Natural killer cell treated with Interleukin-12 subunit alpha and Interleukin-12 subunit beta and Interleukin-15 and Interleukin-18, amount 100 ng/mL, for 72 hours (primary cell): ENCODE measurements at regions not wholly inside any gene's neighbourhood (a gene's known extent, or its start where the extent isn't known, plus 50 kb on each side); places are given as distances from the start of the nearest gene placed in this dataset.

Experiments
- ATAC-seq, 2 donors: fragments of 150-1000 bp; cut with Tn5 transposase in 1 of 2; sonication (Bioruptor Pico), chemical (Tn5 transposase) in 1 of 2; 2 replicates each; pipeline ENCODE4 v1.10.0; 2021
- DNase-seq: peaks from one replicate; pipeline ENCODE4 v3.0.0; 2022; ENCODE audit warnings: low spot score
- H3K27ac Mint-ChIP-seq, 2 donors: 1 replicate in 1 of 2; 2 replicates in 1 of 2; pipeline ENCODE4 v1.8.0; 2022; ENCODE audit warnings: mixed read lengths in 2 of 2, mild to moderate bottlenecking in 1 of 2, moderate library complexity in 1 of 2
- H3K27me3 Mint-ChIP-seq, 2 donors: 1 replicate in 1 of 2; 2 replicates in 1 of 2; pipeline ENCODE4 v1.8.0; 2022; ENCODE audit warnings: mixed read lengths in 2 of 2
- H3K36me3 Mint-ChIP-seq: one replicate; pipeline ENCODE4 v1.8.0; 2022; ENCODE audit warnings: mixed read lengths
- H3K4me1 Mint-ChIP-seq, 2 donors: 1 replicate in 1 of 2; 2 replicates in 1 of 2; pipeline ENCODE4 v1.8.0; 2022; ENCODE audit warnings: low read depth in 2 of 2, mixed read lengths in 2 of 2, mild to moderate bottlenecking in 1 of 2
- H3K4me3 Mint-ChIP-seq: one replicate; pipeline ENCODE4 v1.8.0; 2022; ENCODE audit warnings: mixed read lengths
- H3K9me3 Mint-ChIP-seq: 2 replicates; pipeline ENCODE4 v1.8.0; 2022; ENCODE audit warnings: mixed read lengths

DNA sequence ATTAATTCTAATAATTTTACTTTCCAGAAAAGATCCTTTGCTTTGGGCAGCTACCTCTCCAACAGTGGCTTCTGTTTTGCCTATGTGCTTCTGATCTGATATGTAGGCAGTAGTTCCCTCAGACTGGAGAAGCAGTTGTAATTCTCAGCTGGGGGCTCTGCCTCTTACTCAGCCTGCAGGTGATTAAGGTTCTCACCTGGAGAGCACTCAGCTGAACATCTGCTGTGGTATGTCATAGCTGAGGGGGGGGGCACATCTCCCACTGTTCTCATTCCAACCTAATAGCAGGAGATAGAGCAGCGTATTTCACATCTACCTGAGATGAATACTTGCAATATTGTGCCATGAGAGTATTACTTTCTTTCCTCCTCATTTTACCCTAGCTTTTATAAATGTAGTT, 511.9 kb upstream of the CDH8 start:
- Mint-ChIP-seq H3K9me3 (peaks cover 16% of the 10 kb centered on the region), H3K36me3 (peaks cover 8% of the 10 kb centered on the region), H3K27me3 (no peaks in the 10 kb centered on the region), H3K4me3 (no peak overlapping the region), H3K27ac (no peak overlapping the region), H3K4me1 (no peaks in the 10 kb centered on the region)
- ATAC-seq = no peak
- no peak for DNase-seq

DNA sequence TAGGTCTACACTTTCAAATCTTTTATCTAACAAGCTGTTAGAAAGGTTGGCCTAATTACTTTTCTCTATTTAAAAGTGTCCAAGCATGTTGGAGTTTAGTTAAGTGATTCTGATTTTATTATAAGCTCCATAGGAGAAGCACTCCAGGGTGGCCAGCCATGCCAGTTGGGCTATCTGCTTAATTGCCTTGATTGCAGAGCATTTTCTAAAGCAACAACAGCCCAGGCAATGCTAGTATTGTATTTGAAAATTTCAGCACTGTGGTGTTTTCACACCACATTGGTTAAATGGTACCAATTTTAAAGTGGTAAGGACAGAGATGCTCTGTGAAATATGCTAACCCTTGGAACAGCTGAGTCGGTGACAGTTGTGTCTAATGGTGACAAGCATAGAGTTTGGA, 510.5 kb upstream of the CDH8 start:
- no peak for ATAC-seq
- no peaks in the 10 kb centered on the region for H3K27me3 Mint-ChIP-seq
- H3K4me3 Mint-ChIP-seq = no peak overlapping the region
- peaks cover 18% of the 10 kb centered on the region for H3K9me3 Mint-ChIP-seq
- peaks cover 7% of the 10 kb centered on the region for H3K36me3 Mint-ChIP-seq
- no peak overlapping the region for H3K27ac Mint-ChIP-seq
- no peaks in the 10 kb centered on the region for H3K4me1 Mint-ChIP-seq
- DNase-seq = no peak

DNA sequence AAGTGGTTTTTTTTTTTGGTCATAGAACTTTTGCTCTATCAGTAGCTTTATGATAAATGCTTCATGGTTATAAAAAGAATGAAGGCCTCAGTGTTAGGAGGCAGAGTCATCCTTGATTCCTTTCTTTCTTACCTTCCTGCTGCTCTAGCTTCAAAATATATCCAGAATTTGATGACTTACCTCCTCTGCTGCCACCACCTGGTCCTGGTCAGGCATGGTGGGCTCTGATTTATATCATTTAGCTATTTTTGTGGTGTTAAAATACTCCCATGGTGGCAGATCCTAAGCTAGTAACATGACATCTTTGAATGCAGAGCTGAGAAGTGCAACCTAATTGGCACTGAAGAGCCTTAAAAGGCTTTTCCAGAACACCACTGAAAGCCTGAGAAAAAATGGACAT, 508.8 kb upstream of the CDH8 start:
- Mint-ChIP-seq H3K9me3 (peaks cover 13% of the 10 kb centered on the region), H3K4me3 (no peak overlapping the region), H3K36me3 (peaks cover 4% of the 10 kb centered on the region), H3K4me1 (no peaks in the 10 kb centered on the region), H3K27me3 (no peaks in the 10 kb centered on the region), H3K27ac (no peak overlapping the region)
- DNase-seq (no peak), ATAC-seq (no peak)

DNA sequence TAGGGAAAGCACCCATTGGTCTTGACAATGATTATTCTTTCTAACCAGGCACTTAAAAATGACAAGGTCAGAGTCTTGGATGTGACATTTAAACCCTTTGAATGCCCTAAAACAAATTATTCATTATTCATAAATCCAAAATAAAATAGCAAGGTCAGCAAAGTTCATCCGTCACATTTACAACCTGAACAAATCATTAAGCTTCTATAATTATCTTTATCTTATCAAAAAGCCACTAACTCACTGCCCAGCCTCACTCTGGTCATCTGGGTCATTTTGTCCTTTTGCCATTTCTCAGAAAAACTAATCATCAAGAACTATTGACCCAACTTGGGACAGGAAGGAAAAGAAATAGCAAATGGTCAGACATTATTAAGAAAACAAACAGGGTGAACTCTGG, 507.3 kb upstream of the CDH8 start:
- no peak for DNase-seq
- no peak for ATAC-seq
- Mint-ChIP-seq H3K4me3 (no peak overlapping the region), H3K27me3 (no peaks in the 10 kb centered on the region), H3K36me3 (peaks cover 4% of the 10 kb centered on the region), H3K27ac (no peak overlapping the region), H3K4me1 (no peaks in the 10 kb centered on the region), H3K9me3 (peaks cover 11% of the 10 kb centered on the region)

DNA sequence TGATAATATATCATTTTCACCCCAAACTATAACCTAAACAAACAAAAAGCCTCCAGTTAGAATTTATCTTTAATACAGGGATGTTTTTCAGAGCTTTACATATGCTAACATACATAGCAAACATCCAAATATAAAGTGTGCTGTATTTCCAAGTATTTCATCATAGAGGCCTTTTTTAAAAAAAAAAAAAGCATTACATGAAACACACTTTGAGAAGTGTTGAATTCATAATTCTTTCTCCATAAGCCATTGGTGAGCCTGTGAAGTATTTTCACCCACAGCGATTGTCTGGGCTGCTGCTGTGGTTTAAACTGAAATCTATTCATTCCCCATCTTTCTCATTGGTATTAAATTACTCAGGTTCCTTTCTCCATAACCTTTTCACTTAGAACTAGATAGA, 503.4 kb upstream of the CDH8 start:
- Mint-ChIP-seq H3K9me3 (peaks cover 22% of the 10 kb centered on the region), H3K4me1 (no peaks in the 10 kb centered on the region), H3K36me3 (no peaks in the 10 kb centered on the region), H3K4me3 (no peak overlapping the region), H3K27me3 (no peaks in the 10 kb centered on the region), H3K27ac (no peak overlapping the region)
- ATAC-seq (no peak), DNase-seq (no peak)

DNA sequence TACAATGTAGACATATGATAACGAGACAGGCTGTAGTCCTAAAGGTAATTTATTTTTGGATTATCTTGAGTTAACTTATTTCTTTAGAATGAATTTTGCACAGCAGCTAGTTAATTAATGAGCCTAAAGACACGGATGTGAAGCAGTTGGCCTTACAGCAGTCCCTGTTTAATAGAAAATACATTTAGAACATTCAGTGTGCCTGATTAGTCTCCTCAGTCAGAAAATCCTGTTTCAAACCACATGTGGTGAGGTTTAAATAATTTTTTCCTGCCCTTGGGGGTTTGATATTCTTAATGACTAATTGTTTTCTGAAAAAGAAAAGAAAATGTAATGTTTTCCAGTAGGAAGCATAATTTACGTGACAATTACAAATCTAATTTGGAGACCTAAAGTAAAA, 494.2 kb upstream of the CDH8 start:
- Mint-ChIP-seq H3K27ac (no peak overlapping the region), H3K36me3 (no peaks in the 10 kb centered on the region), H3K27me3 (no peaks in the 10 kb centered on the region), H3K4me3 (no peak overlapping the region), H3K4me1 (no peaks in the 10 kb centered on the region), H3K9me3 (peaks cover 32% of the 10 kb centered on the region)
- no peak for DNase-seq
- no peak for ATAC-seq

DNA sequence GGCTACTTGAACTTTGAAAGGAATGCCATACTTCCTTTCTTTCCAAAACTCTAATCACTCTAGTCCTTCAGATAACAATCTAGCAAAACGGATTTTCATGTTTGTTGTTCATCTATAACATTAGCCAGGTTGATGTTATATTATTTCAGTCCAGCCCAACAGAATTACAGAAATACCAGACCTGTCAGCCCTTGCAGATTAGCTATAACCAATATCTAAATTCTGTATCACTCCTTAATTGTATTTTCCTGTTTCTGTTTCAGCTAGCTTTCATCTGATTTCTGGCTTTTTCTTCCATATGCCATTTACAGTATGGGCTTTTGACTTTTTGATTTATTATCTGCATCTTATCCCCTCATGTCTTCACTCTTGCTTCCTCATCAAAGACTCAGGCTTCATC, 479.8 kb upstream of the CDH8 start:
- no peak overlapping the region for H3K27ac Mint-ChIP-seq
- peaks cover 17% of the 10 kb centered on the region for H3K9me3 Mint-ChIP-seq
- H3K27me3 Mint-ChIP-seq = no peaks in the 10 kb centered on the region
- DNase-seq (no peak), ATAC-seq (no peak)
- peaks cover 11% of the 10 kb centered on the region for H3K36me3 Mint-ChIP-seq
- H3K4me3 Mint-ChIP-seq = no peak overlapping the region
- H3K4me1 Mint-ChIP-seq = no peaks in the 10 kb centered on the region

DNA sequence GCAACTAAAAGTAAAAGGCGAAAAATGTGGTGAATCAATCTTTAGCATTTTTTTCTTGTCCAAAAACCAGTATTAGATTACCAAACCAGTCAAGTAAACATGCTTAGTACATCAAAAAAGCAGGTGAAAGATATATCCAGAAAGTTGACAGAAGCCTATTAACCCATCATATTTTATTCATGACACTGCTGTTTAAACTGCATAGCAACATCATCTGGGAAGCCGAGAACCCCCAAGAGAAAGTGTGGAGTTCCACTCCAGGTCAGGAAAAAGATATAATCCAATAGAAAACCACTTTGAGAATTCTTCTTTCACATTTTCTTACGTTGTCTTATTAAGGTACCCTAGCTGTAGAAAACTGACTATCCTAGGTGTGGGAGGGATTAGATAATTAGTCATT, 466.8 kb upstream of the CDH8 start:
- Mint-ChIP-seq H3K36me3 (peaks cover 17% of the 10 kb centered on the region), H3K4me1 (no peaks in the 10 kb centered on the region), H3K9me3 (peaks cover 32% of the 10 kb centered on the region), H3K4me3 (no peak overlapping the region), H3K27me3 (no peaks in the 10 kb centered on the region), H3K27ac (no peak overlapping the region)
- DNase-seq (no peak), ATAC-seq (no peak)

DNA sequence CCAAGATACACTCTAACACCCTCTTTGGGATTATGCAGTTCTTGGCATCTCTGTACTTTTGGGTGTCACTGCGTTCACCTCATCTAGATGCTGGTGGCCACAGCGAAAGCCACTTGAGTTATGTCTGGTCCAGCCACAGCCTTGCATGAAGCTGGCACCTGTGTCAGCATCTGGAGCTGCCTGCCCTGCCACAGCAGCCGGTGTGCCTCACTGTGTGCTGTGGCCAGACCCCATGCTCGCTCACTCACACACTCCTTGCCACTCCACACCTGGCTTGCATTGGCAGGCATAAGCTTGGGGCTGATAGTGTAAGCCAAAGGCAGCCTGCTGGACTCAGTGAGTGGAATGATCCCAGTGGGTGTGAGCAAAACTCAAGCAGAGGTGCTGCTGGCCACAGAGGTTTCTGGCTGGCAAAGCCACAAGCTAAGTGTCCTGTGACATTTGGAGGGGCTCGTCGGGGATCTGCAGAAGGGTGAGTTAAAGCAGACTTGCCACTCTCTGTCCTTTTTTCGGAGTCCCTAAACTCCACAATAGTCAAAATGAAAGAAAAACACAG, 442.7 kb upstream of the CDH8 start:
- no peak for ATAC-seq
- no peak overlapping the region for H3K4me3 Mint-ChIP-seq
- no peaks in the 10 kb centered on the region for H3K4me1 Mint-ChIP-seq
- peaks cover 11% of the 10 kb centered on the region for H3K9me3 Mint-ChIP-seq
- no peak for DNase-seq
- H3K36me3 Mint-ChIP-seq = peaks cover 11% of the 10 kb centered on the region
- no peaks in the 10 kb centered on the region for H3K27me3 Mint-ChIP-seq
- no peak overlapping the region for H3K27ac Mint-ChIP-seq

DNA sequence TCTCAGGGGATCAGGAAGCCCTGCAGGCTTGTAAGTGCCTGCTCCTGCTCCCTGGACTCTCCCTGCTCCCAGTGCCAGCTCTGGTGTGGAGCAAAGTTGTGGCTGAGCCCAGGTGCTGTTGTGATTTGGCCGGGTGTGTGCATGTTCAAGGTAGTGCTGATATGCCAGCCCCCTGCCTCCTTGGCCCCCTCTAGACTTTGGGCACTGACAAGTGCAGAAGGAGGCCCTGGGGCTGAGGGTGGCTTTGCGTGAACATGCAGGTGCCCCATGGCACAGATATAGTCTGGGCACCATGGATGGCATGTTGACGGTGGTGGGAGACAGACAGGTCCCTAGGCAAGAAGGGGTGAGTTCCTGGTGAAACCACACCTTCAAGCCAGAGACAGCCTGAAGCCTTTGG, 441.6 kb upstream of the CDH8 start:
- DNase-seq = no peak
- Mint-ChIP-seq H3K27ac (no peak overlapping the region), H3K36me3 (peaks cover 14% of the 10 kb centered on the region), H3K4me1 (no peaks in the 10 kb centered on the region), H3K9me3 (peaks cover 13% of the 10 kb centered on the region), H3K4me3 (no peak overlapping the region), H3K27me3 (no peaks in the 10 kb centered on the region)
- no peak for ATAC-seq

DNA sequence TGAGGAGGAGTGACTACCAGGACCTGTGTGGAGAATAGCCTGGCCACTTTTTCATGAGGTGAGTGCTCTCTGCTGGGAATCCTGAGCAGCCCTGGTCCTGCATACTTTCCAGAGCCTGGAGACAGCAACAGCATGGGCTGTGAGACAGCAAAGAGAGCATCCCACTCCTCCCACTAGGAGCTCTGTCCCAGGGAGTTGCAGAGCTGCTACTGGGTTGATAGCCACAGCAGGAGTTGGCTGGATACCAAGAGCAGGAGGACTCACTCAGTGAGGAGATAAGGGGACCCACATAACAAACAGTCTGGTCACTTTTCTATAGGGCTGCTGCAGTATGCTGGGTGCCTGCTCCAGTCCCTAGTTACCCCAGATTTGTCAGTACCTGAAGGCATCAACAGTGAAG, 439.3 kb upstream of the CDH8 start:
- Mint-ChIP-seq H3K36me3 (peaks cover 21% of the 10 kb centered on the region), H3K4me1 (no peaks in the 10 kb centered on the region), H3K27me3 (no peaks in the 10 kb centered on the region), H3K27ac (no peak overlapping the region), H3K4me3 (no peak overlapping the region), H3K9me3 (peaks cover 22% of the 10 kb centered on the region)
- no peak for DNase-seq
- no peak for ATAC-seq

DNA sequence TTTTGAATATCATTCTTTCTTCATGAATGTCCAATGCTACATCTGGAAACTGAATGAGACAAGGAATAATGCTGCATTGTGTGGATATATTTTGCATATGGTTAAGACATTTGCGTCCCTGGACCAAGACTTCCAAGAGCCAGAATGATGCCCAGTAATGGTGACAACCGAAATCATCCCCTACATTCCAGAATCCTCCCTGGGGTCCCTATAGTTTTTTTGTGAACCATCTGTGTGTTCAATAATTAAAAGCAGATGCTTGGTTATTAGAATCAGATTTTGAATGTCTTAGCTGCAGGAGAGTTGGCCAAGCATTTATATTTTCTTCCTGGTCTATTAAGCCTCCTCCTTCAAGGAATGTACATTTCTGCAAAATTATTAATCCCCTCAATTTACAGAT, 426.7 kb upstream of the CDH8 start:
- Mint-ChIP-seq H3K36me3 (peaks cover 9% of the 10 kb centered on the region), H3K4me3 (no peak overlapping the region), H3K27ac (no peak overlapping the region), H3K4me1 (no peaks in the 10 kb centered on the region), H3K9me3 (peaks cover 23% of the 10 kb centered on the region), H3K27me3 (no peaks in the 10 kb centered on the region)
- no peak for ATAC-seq
- no peak for DNase-seq

DNA sequence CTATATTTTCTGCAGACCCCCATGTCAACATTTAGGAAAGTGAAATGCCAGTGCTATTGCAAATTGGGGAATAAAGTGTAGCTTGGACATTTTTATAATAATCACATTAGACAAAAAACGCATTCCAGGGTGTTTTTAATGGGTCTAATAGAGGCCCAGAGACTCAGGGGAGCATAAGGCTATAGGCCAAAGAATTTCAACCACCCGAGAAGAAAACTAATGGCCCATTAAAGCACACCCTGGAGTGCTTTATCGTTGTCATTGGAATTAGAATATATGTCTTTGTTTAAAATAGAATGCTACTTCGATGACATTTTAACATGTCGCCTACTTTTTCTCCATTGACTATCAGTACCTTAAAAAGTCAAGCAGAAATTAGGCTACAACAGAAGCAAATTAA, 414.1 kb upstream of the CDH8 start:
- H3K4me1 Mint-ChIP-seq = no peaks in the 10 kb centered on the region
- no peak overlapping the region for H3K27ac Mint-ChIP-seq

DNA sequence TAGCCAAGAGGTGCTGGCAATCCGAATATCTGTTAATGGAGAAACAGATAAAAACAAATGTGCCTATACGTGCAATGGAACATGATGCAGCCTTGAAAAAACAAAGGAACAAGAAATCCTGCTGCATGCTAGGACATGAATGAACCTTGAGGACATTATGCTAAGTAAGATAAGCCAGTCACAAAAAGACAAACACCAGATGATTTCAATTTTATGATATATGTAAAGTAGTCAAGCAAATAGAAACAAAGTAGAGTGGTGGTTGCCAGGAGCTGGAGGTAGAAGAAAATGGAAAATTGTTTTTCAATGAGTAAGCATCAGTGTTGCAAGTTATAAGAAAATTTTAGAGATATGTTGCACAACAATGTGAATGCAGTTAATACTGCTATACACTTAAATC, 409.7 kb upstream of the CDH8 start:
- H3K27me3 Mint-ChIP-seq = no peaks in the 10 kb centered on the region
- no peak overlapping the region for H3K4me3 Mint-ChIP-seq
- H3K36me3 Mint-ChIP-seq = peaks cover 12% of the 10 kb centered on the region

More for the DNA sequence above, 414.1 kb upstream of the CDH8 start:
- ATAC-seq = no peak
- DNase-seq = no peak
- H3K4me3 Mint-ChIP-seq = no peak overlapping the region
- H3K36me3 Mint-ChIP-seq = peaks cover 17% of the 10 kb centered on the region
- peaks cover 14% of the 10 kb centered on the region for H3K9me3 Mint-ChIP-seq
- no peaks in the 10 kb centered on the region for H3K27me3 Mint-ChIP-seq

DNA sequence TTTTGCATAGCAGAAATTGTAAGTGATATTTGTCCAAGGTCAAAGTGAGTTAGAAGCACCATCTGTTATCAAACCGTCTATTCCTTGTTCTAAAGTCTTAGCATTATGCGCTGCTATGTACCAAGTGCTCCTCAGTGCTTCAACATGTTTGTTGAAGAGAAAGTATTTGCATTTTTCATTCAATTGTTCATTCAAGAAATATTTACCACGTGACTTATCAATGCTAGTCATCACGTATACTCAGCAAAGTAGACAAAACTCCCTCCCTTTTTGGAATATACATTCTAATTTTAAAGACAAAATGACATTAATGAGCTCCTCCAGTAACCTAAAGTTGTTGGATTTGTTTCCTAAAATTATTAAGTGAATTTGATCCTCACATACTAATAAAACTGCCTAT, 388.0 kb upstream of the CDH8 start:
- Mint-ChIP-seq H3K4me3 (no peak overlapping the region), H3K9me3 (peaks cover 26% of the 10 kb centered on the region), H3K27ac (no peak overlapping the region), H3K4me1 (no peaks in the 10 kb centered on the region), H3K27me3 (no peaks in the 10 kb centered on the region), H3K36me3 (peaks cover 8% of the 10 kb centered on the region)
- DNase-seq (no peak), ATAC-seq (no peak)

More for the DNA sequence above, 409.7 kb upstream of the CDH8 start:
- peaks cover 11% of the 10 kb centered on the region for H3K9me3 Mint-ChIP-seq
- ATAC-seq (no peak), DNase-seq (no peak)
- no peak overlapping the region for H3K27ac Mint-ChIP-seq
- no peaks in the 10 kb centered on the region for H3K4me1 Mint-ChIP-seq
